ENCODE measurements at regions not wholly inside any gene's neighbourhood (a gene's known extent, or its start where the extent isn't known, plus 50 kb on each side); places are given as distances from the start of the nearest gene placed in this dataset.

- H3K4me1 Mint-ChIP-seq (ENCODE audit: low read depth, unreplicated experiment) = no peaks in the 10 kb centered on the region
- H3K4me3 Mint-ChIP-seq (ENCODE audit: unreplicated experiment) = no peak overlapping the region
- no peak overlapping the region for H3K27ac Mint-ChIP-seq (ENCODE audit: unreplicated experiment)
- no peak for DNase-seq
- no peaks in the 10 kb centered on the region for H3K9me3 Mint-ChIP-seq (ENCODE audit: unreplicated experiment)
- no peak for TF ChIP-seq CTCF (IDR thresholded peaks at IDR 0.05; ENCODE audit: partially characterized antibody, unreplicated experiment)
- no peaks in the 10 kb centered on the region for H3K36me3 Mint-ChIP-seq (ENCODE audit: unreplicated experiment)
- no peaks in the 10 kb centered on the region for H3K27me3 Mint-ChIP-seq (ENCODE audit: unreplicated experiment)
These were observed 264.0 kb upstream of the FAR2 start for GRCh38 chr12:28884904-28885679.

GRCh38 chr12:28885928-28886327 is 263.1 kb upstream of the FAR2 start:
- DNase-seq = no peak
- no peaks in the 10 kb centered on the region for H3K9me3 Mint-ChIP-seq (ENCODE audit: unreplicated experiment)
- no peaks in the 10 kb centered on the region for H3K36me3 Mint-ChIP-seq (ENCODE audit: unreplicated experiment)
- H3K27ac Mint-ChIP-seq (ENCODE audit: unreplicated experiment) = no peak overlapping the region
- H3K4me3 Mint-ChIP-seq (ENCODE audit: unreplicated experiment) = no peak overlapping the region
- TF ChIP-seq CTCF (IDR thresholded peaks at IDR 0.05; ENCODE audit: partially characterized antibody, unreplicated experiment) = no peak
- no peaks in the 10 kb centered on the region for H3K27me3 Mint-ChIP-seq (ENCODE audit: unreplicated experiment)
- no peaks in the 10 kb centered on the region for H3K4me1 Mint-ChIP-seq (ENCODE audit: low read depth, unreplicated experiment)

DNA sequence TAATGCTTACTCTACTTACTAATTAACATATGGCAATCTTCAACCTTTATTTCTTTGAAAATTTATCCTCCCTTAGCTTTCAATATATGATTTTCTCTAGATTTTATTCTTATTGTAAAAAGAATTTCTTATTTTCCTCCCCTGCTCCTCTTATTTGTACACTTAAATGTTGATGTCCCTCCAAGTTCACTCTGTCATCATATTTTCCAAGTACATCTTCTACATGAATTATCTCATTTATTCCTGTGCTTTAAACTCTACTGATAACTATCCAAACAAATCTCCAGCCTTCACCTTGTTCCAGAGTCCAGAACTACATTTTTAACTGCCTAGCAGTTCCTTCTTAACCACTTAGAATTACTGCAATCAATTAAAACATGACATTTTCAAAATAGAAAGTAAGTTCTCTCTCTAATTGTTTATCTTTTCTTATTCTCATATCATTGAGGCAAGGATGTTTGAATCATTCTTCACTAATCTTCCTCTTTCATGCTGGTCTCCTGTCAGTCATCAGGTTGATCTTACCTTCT is 261.6 kb upstream of the FAR2 start:
- Mint-ChIP-seq H3K27ac (ENCODE audit: unreplicated experiment) (no peak overlapping the region), H3K4me1 (ENCODE audit: low read depth, unreplicated experiment) (no peaks in the 10 kb centered on the region), H3K9me3 (ENCODE audit: unreplicated experiment) (no peaks in the 10 kb centered on the region), H3K4me3 (ENCODE audit: unreplicated experiment) (no peak overlapping the region), H3K27me3 (ENCODE audit: unreplicated experiment) (no peaks in the 10 kb centered on the region), H3K36me3 (ENCODE audit: unreplicated experiment) (no peaks in the 10 kb centered on the region)
- no peak for DNase-seq
- TF ChIP-seq CTCF (IDR thresholded peaks at IDR 0.05; ENCODE audit: partially characterized antibody, unreplicated experiment) = no peak

GRCh38 chr12:28890664-28891063 is 258.4 kb upstream of the FAR2 start:
- DNase-seq = no peak
- Mint-ChIP-seq H3K27me3 (ENCODE audit: unreplicated experiment) (no peaks in the 10 kb centered on the region), H3K9me3 (ENCODE audit: unreplicated experiment) (no peaks in the 10 kb centered on the region), H3K4me1 (ENCODE audit: low read depth, unreplicated experiment) (no peaks in the 10 kb centered on the region), H3K4me3 (ENCODE audit: unreplicated experiment) (no peak overlapping the region), H3K36me3 (ENCODE audit: unreplicated experiment) (no peaks in the 10 kb centered on the region), H3K27ac (ENCODE audit: unreplicated experiment) (no peak overlapping the region)
- TF ChIP-seq CTCF (IDR thresholded peaks at IDR 0.05; ENCODE audit: partially characterized antibody, unreplicated experiment) = no peak

DNA sequence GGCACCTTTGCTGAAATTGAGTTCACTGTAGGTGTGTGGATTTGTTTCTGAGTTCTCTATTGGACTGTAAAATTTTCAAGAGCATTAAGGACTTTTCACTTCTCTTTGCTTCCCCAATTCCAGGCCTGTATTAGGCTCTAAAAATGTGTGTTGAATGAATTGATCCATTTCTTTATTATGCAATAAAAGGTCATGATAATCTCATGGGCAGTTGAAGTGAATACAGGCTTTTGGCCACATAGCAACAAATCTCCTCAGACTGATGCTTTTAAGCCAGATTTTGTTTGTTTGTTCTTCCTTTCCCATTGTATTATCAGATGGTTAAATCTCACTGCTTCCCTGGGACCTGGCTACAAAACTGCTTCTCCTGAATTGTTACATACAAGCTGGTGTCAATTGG is 258.0 kb upstream of the FAR2 start:
- no peaks in the 10 kb centered on the region for H3K4me1 Mint-ChIP-seq (ENCODE audit: low read depth, unreplicated experiment)
- TF ChIP-seq CTCF (IDR thresholded peaks at IDR 0.05; ENCODE audit: partially characterized antibody, unreplicated experiment) = no peak
- no peak for DNase-seq
- no peaks in the 10 kb centered on the region for H3K36me3 Mint-ChIP-seq (ENCODE audit: unreplicated experiment)
- H3K9me3 Mint-ChIP-seq (ENCODE audit: unreplicated experiment) = no peaks in the 10 kb centered on the region
- H3K27ac Mint-ChIP-seq (ENCODE audit: unreplicated experiment) = no peak overlapping the region
- H3K27me3 Mint-ChIP-seq (ENCODE audit: unreplicated experiment) = no peaks in the 10 kb centered on the region
- no peak overlapping the region for H3K4me3 Mint-ChIP-seq (ENCODE audit: unreplicated experiment)

All from glutamatergic neuron (in vitro differentiated cells).